PC-3 (cell line): ENCODE measurements at regions not wholly inside any gene's neighbourhood (a gene's known extent, or its start where the extent isn't known, plus 50 kb on each side); places are given as distances from the start of the nearest gene placed in this dataset.
"Not testable (repeated sequence)": the region's sequence is repeated elsewhere in the genome, so short reads cannot be mapped to it uniquely, and the experiment has no call there.

ENCODE experiments used
- CTCF ChIP-seq: fragments of 300-600 bp; sonication (generic); conservative IDR thresholded peaks from 2 replicates; pipeline ENCODE4 v1.5.1; 2017; ENCODE audit warnings: antibody characterized with exemption, low read depth, mild to moderate bottlenecking, low read length
- EZH2 ChIP-seq: fragments of 300-600 bp; sonication (generic); IDR thresholded peaks from one replicate; pipeline ENCODE4 v1.6.1; 2017; ENCODE audit warnings: antibody characterized with exemption, mild to moderate bottlenecking, low read length; ENCODE audit not compliant: unreplicated experiment

GRCh38 chr21:7775327-7775984 is 2745.9 kb upstream of the TPTE start:
- TF ChIP-seq CTCF, EZH2: not testable (repeated sequence)
